ENCODE measurements at regions not wholly inside any gene's neighbourhood (a gene's known extent, or its start where the extent isn't known, plus 50 kb on each side); places are given as distances from the start of the nearest gene placed in this dataset.

DNA sequence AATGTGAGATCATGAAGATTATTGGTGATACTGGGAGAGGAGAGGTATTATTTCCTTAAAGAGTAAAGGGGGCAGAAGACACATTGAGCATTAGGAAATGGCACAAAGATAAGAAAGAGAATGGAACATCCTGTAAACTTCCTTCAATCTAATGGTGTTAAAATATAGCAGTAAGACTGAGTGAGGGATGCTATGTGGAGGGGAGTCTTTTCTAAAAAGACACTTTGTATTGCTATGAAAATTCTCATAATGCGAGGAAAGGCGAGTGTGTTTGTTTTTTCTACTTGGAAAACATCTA, 405.2 kb downstream of the ARL4A start:
- Histone ChIP-seq H3K79me2 (ENCODE audit: insufficient read depth, low read depth) (no peaks in the 10 kb centered on the region), H3K27me3 (ENCODE audit: insufficient read depth, low read depth) (no peaks in the 10 kb centered on the region), H3K4me1 (ENCODE audit: low read depth, poor library complexity, severe bottlenecking) (no peaks in the 10 kb centered on the region), H4K20me1 (ENCODE audit: insufficient read depth) (no peaks in the 10 kb centered on the region), H3K4me3 (IDR thresholded peaks at IDR 0.05; ENCODE audit: insufficient read depth, low read depth, low read length) (no peak overlapping the region), H3K27ac (no peak overlapping the region), H3K9ac (no peak overlapping the region), H3K36me3 (ENCODE audit: insufficient read depth) (no peaks in the 10 kb centered on the region), H2AFZ (ENCODE audit: low read depth) (no peak overlapping the region), H3K4me2 (no peak overlapping the region)
- TF ChIP-seq, protein P1, sequence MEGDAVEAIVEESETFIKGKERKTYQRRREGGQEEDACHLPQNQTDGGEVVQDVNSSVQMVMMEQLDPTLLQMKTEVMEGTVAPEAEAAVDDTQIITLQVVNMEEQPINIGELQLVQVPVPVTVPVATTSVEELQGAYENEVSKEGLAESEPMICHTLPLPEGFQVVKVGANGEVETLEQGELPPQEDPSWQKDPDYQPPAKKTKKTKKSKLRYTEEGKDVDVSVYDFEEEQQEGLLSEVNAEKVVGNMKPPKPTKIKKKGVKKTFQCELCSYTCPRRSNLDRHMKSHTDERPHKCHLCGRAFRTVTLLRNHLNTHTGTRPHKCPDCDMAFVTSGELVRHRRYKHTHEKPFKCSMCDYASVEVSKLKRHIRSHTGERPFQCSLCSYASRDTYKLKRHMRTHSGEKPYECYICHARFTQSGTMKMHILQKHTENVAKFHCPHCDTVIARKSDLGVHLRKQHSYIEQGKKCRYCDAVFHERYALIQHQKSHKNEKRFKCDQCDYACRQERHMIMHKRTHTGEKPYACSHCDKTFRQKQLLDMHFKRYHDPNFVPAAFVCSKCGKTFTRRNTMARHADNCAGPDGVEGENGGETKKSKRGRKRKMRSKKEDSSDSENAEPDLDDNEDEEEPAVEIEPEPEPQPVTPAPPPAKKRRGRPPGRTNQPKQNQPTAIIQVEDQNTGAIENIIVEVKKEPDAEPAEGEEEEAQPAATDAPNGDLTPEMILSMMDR (conservative IDR thresholded peaks at IDR 0.05; ENCODE audit: low read depth, low read length) = no peak

DNA sequence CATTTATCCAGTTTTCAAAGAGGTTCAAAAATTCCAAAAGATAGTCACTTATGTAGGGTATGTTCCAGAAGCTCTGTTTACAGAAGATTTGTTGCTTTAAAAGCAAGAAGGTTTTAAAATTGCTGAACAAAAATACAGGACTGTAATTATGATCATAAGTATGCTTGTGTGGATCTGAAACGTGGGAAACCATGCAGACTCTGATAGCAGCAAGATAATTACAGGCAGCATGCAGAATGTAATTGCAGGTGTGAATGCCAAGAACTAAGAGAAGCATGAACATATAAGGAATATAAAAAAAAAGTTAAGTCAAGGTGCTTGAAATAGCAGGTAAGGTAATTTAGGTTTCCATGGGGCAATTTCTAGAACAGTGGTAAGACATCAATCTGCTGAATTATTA, 405.7 kb downstream of the ARL4A start:
- H3K4me1 ChIP-seq (ENCODE audit: low read depth, poor library complexity, severe bottlenecking) = no peaks in the 10 kb centered on the region
- H3K27me3 ChIP-seq (ENCODE audit: insufficient read depth, low read depth) = no peaks in the 10 kb centered on the region
- H3K4me2 ChIP-seq = no peak overlapping the region
- H3K4me3 ChIP-seq (IDR thresholded peaks at IDR 0.05; ENCODE audit: insufficient read depth, low read depth, low read length) = no peak overlapping the region
- no peaks in the 10 kb centered on the region for H3K79me2 ChIP-seq (ENCODE audit: insufficient read depth, low read depth)
- H3K36me3 ChIP-seq (ENCODE audit: insufficient read depth) = no peaks in the 10 kb centered on the region
- no peak overlapping the region for H2AFZ ChIP-seq (ENCODE audit: low read depth)
- H3K9ac ChIP-seq = no peak overlapping the region
- TF ChIP-seq, protein P1 (conservative IDR thresholded peaks at IDR 0.05; ENCODE audit: low read depth, low read length) = no peak
- no peaks in the 10 kb centered on the region for H4K20me1 ChIP-seq (ENCODE audit: insufficient read depth)
- H3K27ac ChIP-seq = no peak overlapping the region

DNA sequence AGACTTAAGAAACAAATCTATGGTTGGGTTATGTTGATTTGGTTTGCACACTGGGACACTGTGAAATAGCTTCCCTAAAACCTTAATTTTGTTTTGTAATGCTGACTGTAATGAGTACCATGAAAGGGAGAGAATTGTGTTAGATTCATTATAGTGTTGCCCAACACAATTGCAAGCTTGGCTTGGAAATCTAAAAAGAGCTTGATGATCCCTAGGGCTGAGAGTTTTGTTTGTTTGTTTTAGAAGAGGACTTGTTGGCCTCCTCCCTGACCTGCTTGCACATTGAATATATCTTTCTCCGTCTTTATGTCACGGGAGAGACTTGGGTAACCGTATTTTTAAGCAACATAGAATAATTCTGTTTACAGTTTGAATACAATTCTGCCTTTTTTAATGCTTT, 410.1 kb downstream of the ARL4A start:
- Histone ChIP-seq H3K27me3 (ENCODE audit: insufficient read depth, low read depth) (no peaks in the 10 kb centered on the region), H3K4me1 (ENCODE audit: low read depth, poor library complexity, severe bottlenecking) (no peaks in the 10 kb centered on the region), H4K20me1 (ENCODE audit: insufficient read depth) (no peaks in the 10 kb centered on the region), H3K36me3 (ENCODE audit: insufficient read depth) (no peaks in the 10 kb centered on the region), H3K4me3 (IDR thresholded peaks at IDR 0.05; ENCODE audit: insufficient read depth, low read depth, low read length) (no peak overlapping the region), H3K79me2 (ENCODE audit: insufficient read depth, low read depth) (no peaks in the 10 kb centered on the region), H3K4me2 (no peak overlapping the region), H3K9ac (no peak overlapping the region), H2AFZ (ENCODE audit: low read depth) (no peak overlapping the region), H3K27ac (no peak overlapping the region)
- TF ChIP-seq, protein P1 (conservative IDR thresholded peaks at IDR 0.05; ENCODE audit: low read depth, low read length) = no peak

DNA sequence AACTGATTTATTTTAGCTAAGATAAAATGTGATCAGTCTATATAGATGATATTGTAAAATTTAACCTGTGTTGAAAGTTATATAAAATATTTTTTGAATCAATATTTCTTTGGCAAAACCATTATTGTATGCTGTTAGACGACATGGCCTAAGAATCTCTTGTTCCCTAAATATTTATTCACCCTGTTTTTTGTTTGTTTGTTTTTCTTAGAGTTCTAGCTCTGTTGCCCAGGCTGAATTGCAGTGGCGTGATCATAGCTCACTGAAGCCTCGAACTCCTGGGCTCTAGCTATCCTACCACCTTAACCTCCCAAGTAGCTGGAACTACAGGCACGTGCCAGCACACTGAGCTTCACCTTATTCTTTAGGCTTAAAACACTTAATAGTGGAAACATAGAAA, 410.7 kb downstream of the ARL4A start:
- Histone ChIP-seq H3K79me2 (ENCODE audit: insufficient read depth, low read depth) (no peaks in the 10 kb centered on the region), H3K27ac (no peak overlapping the region), H3K27me3 (ENCODE audit: insufficient read depth, low read depth) (no peaks in the 10 kb centered on the region), H4K20me1 (ENCODE audit: insufficient read depth) (no peaks in the 10 kb centered on the region), H3K4me1 (ENCODE audit: low read depth, poor library complexity, severe bottlenecking) (no peaks in the 10 kb centered on the region), H2AFZ (ENCODE audit: low read depth) (no peak overlapping the region), H3K9ac (no peak overlapping the region), H3K4me3 (IDR thresholded peaks at IDR 0.05; ENCODE audit: insufficient read depth, low read depth, low read length) (no peak overlapping the region), H3K4me2 (no peak overlapping the region), H3K36me3 (ENCODE audit: insufficient read depth) (no peaks in the 10 kb centered on the region)
- TF ChIP-seq, protein P1 (conservative IDR thresholded peaks at IDR 0.05; ENCODE audit: low read depth, low read length) = no peak

Measured in KMS-11 (cell line).